Activated CD4-positive, alpha-beta T cell treated with anti-CD3 and anti-CD28 coated beads, Interleukin-2, Interleukin-6, amounts not matched to agents 100 ng/mL and 50 ng/mL, durations not matched to agents 16 hours and 8 hours (primary cell): ENCODE measurements at regions not wholly inside any gene's neighbourhood (a gene's known extent, or its start where the extent isn't known, plus 50 kb on each side); places are given as distances from the start of the nearest gene placed in this dataset.

ENCODE experiments used
- DNase-seq: peaks from one replicate; pipeline ENCODE4 v3.0.0-alpha.2; 2020

DNA sequence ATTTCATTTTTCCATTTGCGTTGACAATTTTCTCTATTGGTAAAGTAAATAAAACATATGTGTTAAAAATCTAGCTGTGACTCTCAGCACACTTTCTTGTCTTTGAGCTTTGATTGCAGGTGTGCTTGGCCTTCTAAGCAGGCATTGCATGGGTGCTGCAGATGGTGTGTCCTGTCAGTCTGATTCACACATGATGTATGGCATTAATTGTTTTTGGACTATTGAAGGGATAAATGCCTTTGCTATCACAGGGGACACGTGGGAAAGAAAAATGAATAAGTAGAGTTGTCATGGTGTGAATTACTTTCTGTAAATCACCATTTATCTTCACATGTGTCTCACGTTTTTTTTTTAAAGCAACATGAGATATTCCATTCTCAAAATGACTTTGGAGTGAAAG, 211.3 kb upstream of the NAV3 start:
- DNase-seq: no peak

DNA sequence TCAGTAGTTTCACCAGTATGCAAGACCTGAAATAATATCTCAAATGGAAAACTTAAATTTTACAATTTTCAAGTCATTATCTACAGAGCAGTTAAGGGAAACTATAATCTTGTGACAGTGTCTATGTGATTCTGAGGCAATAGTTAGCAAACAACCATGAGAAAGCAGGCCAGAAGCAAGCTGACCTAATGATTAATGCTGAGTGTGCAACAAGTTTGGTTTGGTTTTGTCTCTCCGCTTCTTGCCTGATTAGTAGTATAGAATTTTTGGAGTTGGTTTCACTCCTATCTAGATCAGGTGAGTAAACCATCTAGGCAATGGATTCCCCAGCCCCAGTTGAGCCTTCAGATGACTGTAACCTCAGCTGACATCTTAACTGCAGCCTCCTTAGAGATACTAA, 212.9 kb upstream of the NAV3 start:
- no peak for DNase-seq

DNA sequence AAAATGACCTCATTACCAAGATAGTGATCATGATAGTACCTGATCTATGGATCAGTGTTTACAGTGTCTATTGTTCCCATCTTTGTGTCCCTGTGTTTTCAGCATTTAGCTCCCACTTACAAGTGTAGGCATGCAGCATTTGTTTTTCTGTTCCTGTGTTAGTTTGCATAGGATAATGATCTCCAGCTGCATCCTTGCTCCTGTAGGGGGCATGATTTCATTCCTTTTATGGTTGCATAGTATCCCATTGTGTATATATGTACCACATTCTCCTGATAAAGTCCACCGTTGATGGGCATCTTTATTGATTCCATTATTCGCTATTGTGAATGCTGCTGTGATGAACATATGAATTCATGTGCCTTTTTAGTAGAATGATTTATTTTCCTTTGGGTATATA, 215.4 kb upstream of the NAV3 start:
- DNase-seq: no peak

DNA sequence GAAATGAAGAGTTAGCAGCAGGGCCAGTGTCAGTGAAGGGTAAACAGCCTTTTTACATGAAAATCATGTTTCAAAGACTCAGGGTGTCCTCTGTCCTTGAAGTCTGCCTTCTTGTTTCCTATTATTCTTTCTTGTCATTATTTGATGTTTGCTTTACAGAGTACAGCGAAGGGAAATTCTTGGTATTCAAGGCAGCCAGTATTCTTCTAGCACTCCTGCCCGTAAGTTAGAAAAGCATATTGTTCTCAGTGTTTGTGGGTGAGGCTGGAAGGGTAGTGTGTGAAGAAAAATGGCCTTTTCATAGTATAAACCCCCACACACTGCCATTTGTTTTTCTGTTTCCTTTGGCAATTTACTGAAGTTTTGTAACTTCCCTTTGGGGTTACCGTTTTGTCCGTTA, 217.3 kb upstream of the NAV3 start:
- no peak for DNase-seq

DNA sequence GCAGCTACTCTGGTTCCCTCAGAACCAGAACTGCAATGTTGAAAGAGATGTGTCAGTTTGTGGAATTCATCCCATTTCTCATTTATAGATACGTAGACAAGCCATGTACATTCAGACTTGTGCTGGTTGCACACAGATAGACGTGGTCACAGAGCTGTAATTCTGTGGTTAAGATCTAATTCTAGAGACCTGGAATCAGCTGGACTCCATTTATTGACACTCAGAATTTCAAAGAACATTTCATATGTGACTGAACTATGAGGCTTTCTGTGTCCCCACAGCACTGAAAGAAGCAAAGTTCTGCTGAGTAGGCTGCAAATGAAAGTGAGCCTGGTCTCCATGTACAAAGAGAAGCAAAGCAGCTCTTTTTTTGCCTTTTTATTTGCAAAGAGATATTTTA, 220.2 kb upstream of the NAV3 start:
- no peak for DNase-seq

DNA sequence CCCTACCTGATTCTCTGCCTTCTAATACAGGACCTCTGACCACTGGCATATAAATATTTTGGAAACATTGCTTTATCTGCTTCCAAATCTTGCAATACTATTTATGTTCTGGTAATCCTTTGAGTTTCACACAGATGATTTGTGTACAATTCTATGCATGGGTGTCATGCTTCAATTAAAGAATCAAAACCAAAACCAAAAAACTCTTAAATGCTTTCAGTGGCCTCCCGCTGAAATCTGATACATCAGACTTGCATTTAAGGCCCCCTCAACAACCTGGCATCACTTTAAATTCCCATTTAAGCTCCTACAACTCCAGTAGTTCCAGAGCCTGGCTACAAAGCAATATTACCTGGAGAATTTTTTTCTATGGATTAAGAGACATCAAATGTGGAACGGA, 221.7 kb upstream of the NAV3 start:
- DNase-seq: no peak

DNA sequence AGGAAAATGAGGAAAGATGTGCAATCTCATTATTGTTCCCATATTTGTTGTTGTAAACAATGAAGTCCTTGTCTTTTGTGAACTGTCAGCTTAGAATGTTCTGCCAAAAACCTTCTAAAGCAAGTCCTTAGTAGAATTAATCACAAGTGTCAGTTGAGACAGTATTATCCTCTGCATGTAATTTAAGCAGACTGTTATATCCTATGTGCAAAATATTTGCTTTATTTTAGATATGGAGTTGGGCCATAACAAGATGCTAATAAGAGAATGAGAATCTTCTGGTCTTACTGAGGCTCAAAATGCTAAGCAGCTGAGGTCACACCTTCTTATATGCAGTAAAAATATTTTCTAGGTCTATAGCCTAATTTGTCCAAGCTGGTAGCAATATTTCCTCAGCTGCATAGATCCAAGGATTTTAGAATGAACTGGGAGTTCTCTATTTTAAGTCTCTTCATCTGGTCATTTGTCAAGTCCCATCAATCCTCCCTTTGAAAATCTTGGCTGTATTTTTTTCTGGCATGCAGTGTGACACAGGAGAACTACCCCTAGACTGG, 222.3 kb upstream of the NAV3 start:
- no peak for DNase-seq

DNA sequence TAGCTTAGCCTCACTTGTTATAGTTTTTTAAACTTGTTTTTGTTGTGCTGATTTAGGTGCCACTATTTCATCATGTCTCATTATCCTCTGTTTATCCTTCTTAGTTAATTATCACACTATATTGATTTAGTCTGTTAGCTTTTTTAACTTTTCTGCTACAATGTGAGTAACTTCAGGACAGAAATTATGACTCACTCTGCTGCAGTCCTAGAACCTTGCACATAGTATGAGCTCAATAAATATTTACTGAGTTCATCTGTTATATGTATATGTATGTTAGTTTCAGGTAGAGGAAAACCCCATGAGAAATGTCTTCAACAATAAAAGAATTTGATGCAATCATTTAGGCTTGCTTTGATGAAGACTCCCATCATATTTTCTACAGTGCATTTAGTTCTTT, 224.3 kb upstream of the NAV3 start:
- no peak for DNase-seq

DNA sequence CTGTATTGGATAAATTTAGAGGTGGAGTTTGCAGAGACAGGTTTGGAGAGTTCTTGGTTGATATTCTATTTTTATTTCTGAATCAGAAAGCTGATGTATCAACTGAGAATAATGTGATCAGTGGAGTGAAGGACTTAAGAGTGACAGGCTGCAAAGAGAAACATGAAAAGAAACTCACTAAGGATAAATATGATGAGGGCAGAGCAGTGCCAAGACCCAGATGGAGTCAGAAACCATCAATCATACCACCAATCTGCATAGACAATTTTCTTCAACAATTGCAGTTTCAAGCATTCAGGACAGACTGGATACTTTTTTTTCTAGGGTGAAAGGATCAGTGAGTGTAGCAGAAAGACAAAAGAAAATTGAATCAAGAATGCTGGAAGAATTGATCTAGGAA, 226.7 kb upstream of the NAV3 start:
- DNase-seq: no peak

DNA sequence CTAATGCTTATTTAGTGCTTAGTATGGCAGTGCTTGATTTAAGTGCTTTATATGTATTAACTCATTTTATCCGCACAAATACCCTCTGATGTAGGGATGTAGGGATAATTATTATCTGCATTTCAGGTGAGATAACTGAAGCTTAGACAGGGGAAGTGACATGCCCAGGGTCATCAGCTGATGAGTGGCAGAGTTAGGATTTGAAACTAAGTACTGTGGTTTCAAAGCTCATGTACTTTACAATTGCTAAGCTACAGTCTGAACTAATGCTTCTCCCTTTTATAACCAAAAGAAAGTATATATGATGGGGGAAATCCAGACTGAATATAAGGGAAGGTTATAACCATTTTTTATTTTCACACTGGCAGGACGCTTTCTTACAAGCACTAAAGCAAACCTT, 229.6 kb upstream of the NAV3 start:
- no peak for DNase-seq

DNA sequence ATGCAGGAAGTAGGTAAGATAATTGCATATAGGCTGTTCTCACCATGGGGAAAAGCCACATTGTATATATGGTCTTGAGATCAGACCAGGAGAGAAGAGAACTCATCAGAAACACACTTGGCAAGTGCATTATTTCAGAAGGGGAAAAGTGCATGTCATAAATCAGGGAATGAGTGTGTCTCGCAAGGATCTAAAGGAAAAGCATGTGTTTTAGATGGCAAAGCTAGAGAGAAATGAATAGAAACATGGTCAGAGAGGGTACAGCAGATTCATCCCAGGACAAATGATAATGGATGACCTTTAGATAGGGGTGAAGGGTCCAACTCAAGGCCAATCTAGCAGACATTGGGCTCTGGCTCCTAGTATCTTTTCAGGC, 230.2 kb upstream of the NAV3 start:
- DNase-seq: no peak

DNA sequence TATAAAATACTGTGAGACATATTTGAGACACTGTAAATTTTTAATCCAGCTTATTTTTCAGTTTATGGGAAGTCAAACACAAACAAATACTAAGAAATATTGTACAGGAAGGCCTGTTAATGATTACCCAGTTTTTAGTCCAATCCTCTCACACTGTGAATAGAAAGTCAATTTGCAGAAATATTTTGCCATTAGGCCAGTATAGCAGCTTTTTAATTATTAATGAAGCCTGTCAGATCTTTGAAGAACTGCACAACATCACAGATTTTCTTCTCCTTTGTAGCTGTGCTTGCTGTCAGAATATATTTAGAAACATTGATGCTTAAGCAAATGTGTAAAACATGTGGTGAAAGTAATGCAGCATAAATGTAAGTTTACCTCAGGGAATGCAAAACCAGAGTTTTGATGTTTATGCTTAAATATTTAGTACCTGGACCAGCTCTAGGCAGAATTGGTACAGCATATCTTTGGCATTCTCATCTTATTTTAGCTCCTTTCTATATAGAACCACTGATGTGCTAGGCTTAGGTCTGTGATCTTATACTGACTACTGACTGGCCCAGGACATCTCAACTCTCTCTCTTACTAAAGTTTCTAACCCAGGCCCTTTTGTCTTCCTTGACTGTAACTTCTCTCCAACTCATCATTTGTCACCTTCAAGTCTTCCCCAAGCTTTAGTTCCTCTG, 230.8 kb upstream of the NAV3 start:
- no peak for DNase-seq

DNA sequence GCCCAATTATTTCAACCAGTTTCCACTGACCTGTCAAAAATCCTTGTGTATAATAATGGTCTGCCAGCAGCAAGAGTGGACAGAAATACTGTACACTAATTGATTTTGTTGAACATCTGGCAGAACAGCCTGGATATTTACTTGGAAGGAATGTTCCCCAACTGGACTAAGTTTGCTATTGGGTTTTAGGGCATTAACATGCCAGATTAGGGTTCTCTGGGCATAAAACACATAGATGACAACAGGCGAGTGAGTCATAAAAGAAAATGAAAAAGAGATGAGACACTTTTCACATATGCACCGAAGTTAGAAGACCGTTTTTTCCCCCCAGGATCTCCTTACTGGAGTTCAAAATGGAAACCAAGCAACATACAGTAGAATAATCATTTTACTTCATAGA, 236.3 kb upstream of the NAV3 start:
- DNase-seq: no peak

DNA sequence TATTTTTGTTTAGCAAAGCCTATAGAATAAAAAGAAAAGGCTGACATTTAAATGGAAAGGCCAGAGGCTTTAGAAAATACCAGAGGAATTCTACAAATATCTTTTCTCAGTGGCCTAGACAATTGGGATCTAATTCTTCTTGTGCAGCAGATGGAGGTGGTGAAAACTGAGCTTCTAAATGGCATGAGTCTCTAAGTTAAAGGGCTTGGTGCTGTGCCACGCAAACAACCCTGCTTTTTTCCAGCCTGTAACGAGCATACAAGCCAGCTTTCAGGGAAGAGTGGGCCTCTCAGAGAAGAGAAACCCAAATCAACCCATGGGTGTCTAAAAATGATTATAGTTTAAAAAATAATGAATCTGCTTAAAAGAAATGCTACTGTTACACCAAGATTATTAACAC, 237.9 kb upstream of the NAV3 start:
- DNase-seq: no peak

DNA sequence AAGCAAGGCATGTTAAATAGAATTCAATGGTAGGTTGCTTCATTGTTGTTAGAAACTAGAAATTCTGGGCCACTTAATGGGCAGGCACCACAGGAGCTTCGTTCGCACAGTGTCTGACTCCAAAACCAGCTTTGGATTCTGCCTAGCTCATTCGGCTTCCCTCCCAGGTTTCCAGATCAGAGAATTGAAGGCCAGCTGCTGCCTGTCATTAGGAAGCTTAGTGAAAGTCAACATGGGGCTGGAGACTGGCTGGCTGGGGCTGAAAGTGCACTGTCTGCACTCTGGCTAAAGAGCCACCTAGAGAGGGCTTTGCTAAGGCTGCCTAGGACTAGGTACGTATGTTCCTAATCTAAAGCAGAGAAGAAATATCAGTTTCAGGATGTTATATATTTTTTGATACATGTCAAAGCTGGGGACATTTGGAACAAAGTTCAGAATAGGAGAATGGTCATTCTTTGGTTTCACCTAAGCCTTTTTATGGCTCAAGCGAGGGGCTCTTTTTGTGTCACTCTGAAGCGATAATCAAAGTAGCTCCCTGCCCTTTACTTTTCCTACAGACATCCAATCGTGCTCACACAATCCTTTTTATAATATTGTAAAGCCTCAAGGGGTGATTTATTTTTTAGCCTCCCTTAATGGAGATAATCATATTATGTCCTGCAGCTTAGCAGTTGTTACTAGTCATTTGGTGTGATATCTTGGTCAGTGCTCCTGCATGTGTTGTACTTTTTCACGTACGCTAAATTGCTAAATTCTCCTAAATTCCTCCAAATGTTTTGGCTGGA, 238.5 kb upstream of the NAV3 start:
- DNase-seq: no peak

DNA sequence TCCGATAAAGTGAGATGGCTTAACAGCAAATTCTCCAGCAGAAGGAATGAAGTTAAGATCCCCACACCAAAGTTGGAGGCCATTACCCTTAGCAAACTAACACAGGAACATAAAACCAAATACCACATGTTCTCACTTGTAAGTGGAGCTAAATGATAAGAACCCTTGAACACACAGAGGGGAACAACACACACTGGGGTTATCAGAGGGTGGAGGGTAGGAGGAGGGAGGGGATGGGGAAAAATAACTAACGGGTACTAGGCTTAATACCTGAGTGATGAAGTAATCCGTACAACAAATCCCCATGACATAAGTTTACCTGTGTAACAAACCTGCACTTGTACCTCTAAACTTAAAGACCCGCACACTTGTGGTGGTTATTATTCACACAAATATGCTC, 240.4 kb upstream of the NAV3 start:
- no peak for DNase-seq

DNA sequence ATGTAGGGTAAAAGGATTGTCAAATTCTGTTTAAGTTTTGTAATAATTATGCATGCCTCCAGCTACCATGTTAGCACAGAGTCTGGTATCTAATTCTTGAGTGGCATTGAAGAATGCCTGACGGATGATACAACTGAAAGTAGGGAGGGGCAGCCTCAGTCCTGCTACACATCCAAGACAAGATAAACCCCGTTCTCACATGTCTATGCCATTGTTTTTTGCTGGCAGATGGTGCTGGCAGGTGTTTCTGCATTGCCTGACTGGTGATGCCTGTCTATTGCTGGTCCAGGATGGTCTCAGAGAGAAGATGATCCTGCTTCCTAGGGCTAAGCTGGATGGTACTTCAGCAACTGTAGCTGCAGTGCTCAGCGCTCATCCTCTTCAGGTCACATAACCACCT, 245.8 kb upstream of the NAV3 start:
- DNase-seq: no peak

DNA sequence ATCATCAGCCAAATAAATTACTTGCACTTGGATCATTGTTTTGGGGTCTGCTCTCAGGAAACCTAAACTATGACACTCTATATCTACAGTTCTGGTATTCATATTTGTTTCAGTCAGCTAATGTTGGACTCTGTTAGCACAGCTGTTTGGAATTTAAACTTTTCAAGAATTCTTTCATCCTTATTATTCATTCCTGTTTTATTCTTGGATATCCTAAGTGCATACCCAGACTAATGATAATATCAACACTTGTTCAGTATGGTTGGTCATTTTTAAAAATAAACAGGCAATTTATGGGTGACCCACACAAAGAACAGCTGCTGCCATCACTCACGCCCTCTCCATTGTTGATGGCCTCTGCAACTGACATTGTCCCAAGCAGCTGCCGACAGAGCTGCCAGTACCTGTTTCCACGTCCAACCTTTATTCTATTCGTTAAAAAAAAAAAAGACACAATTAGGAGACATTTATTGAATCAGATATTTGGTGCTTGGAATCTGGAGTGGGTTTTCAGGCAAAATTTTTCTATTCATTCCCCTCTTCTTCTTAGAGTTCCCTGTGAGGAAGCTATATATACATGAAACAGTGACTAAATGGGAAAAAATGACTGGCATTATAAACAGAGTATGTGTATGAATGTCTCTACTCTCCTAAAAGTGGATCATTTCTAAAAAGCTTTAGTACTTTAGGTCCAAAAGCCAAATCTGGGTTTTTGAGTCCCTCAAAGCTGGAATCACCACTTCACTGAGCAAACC, 252.1 kb upstream of the NAV3 start:
- no peak for DNase-seq

DNA sequence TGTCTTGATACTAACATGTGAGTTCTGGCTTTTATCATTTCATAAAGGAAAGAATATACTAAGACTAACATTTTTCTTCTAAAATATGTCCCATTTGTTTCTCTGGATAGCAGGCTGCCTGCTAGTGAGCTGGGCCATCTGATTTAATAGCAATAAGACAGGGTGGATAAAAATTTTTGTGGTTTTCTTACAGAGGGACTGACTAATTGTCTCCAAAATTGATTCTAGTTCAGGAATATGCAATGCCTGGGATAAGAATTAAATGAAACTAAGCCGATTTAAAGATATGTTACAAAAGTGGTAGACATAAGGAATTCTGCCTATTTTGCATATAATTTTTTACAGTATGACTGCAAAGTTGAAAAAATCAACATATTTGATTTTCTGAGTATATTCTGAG, 252.9 kb upstream of the NAV3 start:
- DNase-seq: no peak

DNA sequence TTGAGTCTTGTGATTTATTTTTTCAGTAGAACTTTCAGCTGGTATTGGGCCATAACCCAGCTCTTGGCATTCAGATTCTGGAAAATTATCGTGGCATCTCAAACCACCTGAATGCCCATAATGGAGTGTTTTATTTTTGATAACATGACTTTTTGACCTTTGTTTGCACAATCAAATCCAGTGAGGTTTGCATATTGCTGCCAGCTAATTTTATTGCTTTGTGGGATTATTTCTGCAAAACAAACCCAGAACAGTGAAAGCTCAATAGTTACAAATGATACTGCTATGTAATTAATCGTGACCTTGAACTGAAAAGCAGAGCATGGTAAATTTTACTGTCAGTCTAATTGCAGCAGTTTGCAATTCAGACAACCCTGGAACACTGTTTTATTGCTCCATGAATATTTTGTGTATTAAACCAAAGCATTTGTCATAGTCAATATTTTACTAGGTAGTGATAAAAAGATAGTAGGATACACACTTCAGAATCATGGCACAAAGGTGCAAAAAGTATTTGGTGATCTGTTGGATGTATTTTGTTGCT, 255.2 kb upstream of the NAV3 start:
- no peak for DNase-seq

DNA sequence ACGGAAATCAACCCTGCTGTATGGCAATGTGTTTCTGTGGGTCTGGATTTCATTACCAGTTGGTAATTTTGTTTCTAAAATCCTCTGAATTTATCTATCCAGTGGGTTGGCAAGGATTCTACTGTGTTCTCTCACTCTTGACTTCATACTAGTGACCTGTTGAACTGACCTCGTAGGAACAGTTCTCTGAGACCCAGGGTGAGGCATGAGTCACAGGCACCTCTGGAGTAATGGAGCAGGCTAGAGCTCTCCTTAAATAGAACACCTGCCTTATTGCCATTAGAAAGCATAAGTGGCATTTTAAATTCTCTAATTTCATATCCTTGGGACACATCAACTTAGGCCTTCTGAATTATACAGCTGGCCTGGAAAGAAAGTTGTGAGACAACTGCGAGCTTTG, 258.3 kb upstream of the NAV3 start:
- DNase-seq: no peak

DNA sequence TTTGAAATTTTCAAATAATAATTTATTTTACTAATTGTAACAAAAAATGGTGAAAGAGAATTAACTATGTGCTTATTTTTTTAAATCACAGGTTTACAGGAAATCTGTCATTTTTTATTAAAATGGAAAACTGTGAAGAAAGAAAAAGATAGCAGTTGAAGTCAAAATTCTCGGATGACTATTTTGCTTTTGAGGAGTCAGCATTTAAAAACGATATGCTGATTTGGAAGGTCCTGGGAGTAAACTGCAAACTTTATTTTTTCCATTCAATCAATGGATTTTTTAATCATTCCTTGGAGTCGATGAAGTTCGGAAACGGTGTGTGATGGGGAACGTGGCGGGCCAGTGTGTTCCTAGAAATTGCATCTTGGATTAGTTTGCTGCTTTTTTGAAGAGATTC, 258.9 kb upstream of the NAV3 start:
- DNase-seq: no peak

DNA sequence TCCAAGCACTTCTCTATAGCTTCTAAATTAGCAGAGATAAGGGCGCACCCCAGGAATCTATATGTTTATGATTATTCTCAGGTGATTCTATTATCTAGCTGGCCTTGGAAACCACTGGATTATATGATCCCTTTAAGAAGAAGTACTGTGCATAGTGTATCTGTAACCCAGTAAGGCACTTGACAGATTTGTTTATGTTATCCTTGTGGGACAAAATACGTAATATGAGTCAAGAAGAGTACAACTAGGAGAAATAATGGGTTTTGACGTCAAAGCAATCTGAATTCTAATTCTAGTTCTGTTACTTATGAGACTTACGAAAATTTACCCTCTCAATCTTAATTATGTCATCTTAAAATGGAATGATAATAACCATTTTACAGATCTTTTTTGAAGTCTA, 259.6 kb upstream of the NAV3 start:
- DNase-seq: no peak

DNA sequence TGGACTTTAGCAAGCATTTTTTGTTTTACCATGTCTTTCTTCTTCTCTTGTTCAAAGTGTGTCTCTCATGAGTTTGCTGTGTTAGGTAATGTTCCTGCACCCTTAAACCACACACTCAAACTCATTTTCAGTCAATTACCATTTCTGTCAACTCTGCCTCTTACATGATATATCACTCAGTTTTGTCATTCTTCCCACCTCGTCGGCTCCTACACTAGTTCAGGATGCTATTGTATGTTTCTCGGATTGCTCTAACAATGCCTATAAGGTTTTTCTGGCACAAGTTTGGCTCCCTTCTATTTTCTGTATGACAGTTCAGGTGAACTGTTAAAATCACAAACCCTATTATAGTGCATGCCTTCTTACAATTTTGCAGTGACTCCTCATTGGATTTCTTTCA, 260.8 kb upstream of the NAV3 start:
- no peak for DNase-seq
